Uterus (tissue), 2 donors: ENCODE measurements at regions not wholly inside any gene's neighbourhood (a gene's known extent, or its start where the extent isn't known, plus 50 kb on each side); places are given as distances from the start of the nearest gene placed in this dataset.

Source experiments
- POLR2A ChIP-seq, 2 donors: fragments of 450-650 bp; IDR thresholded peaks; one replicate each; pipeline ENCODE4 v1.6.1; 2016; ENCODE audit warnings: antibody characterized with exemption in 2 of 2, mild to moderate bottlenecking in 1 of 2, moderate library complexity in 1 of 2
- TF ChIP-seq, protein P1 (sequence below), 4 experiments: fragments of 200-600 bp in 2 of 4; fragments of 450-650 bp in 2 of 4; sonication (generic) in 2 of 4; IDR thresholded peaks; one replicate each; pipeline ENCODE4 v1.5.1; 2016 to 2019; ENCODE audit warnings: antibody characterized with exemption in 4 of 4, mild to moderate bottlenecking in 2 of 4, moderate library complexity in 1 of 4

DNA sequence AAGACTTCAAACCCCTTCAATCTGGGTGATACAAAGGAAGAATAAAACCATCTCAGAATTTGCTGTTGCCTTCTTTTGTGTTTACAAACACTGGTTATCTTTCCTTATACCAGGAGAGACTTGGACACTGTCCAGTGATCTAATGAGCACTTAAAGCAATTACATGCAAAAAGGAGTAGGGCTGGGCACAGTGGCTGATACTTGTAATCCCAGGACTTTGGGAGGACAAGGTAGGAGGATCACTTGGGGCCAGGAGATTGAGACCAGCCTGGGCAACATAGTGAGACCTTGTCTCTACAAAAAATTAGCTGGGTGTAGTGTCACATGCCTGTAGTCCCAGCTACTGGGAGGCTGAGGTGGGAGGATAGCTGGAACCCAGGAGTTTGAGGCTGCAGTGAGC is 95.7 kb upstream of the DRD5 start:
- TF ChIP-seq POLR2A (IDR thresholded peaks at IDR 0.05), result no peak
- TF ChIP-seq, protein P1, sequence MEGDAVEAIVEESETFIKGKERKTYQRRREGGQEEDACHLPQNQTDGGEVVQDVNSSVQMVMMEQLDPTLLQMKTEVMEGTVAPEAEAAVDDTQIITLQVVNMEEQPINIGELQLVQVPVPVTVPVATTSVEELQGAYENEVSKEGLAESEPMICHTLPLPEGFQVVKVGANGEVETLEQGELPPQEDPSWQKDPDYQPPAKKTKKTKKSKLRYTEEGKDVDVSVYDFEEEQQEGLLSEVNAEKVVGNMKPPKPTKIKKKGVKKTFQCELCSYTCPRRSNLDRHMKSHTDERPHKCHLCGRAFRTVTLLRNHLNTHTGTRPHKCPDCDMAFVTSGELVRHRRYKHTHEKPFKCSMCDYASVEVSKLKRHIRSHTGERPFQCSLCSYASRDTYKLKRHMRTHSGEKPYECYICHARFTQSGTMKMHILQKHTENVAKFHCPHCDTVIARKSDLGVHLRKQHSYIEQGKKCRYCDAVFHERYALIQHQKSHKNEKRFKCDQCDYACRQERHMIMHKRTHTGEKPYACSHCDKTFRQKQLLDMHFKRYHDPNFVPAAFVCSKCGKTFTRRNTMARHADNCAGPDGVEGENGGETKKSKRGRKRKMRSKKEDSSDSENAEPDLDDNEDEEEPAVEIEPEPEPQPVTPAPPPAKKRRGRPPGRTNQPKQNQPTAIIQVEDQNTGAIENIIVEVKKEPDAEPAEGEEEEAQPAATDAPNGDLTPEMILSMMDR (IDR thresholded peaks at IDR 0.05), result no peak
